HEK293T (cell line): ENCODE measurements at regions not wholly inside any gene's neighbourhood (a gene's known extent, or its start where the extent isn't known, plus 50 kb on each side); places are given as distances from the start of the nearest gene placed in this dataset.

ENCODE experiments used
- CTCF ChIA-PET: fragments of 350-600 bp; formaldehyde crosslinking; extraction: SDS; loops from one replicate; lab custom pipeline; 2021; ENCODE audit warnings: antibody characterized with exemption, inconsistent platforms; lab: Yijun Ruan, JAX
- POLR2A ChIA-PET: fragments of 350-600 bp; formaldehyde crosslinking; extraction: SDS; loops from one replicate; lab custom pipeline; 2020; ENCODE audit warnings: antibody characterized with exemption, inconsistent platforms; lab: Yijun Ruan, JAX
- DNase-seq: peaks from one replicate; pipeline ENCODE4 v3.0.0; 2012; ENCODE audit warnings: mixed read lengths; ENCODE audit errors: extremely low spot score
- ARNT ChIP-seq: fragments of 450-650 bp; IDR thresholded peaks from 2 replicates; pipeline ENCODE4 v1.6.1; 2017; ENCODE audit warnings: mild to moderate bottlenecking
- BHLHE40 ChIP-seq: fragments of 450-650 bp; IDR thresholded peaks from 2 replicates; pipeline ENCODE4 v1.6.1; 2016; ENCODE audit warnings: mild to moderate bottlenecking, moderate library complexity, borderline replicate concordance
- CTBP1 ChIP-seq: fragments of 450-650 bp; IDR thresholded peaks from 2 replicates; pipeline ENCODE4 v1.6.1; 2016; ENCODE audit warnings: borderline replicate concordance
- ELF4 ChIP-seq: fragments of 450-650 bp; IDR thresholded peaks from 2 replicates; pipeline ENCODE4 v1.6.1; 2017; ENCODE audit warnings: antibody characterized with exemption
- FOXA1 ChIP-seq: fragments of 450-650 bp; IDR thresholded peaks from 2 replicates; pipeline ENCODE4 v1.6.1; 2016; ENCODE audit warnings: mild to moderate bottlenecking
- FOXK2 ChIP-seq: fragments of 450-650 bp; IDR thresholded peaks from 2 replicates; pipeline ENCODE4 v1.6.1; 2016; ENCODE audit warnings: mild to moderate bottlenecking
- FOXM1 ChIP-seq: fragments of 450-650 bp; IDR thresholded peaks from 2 replicates; pipeline ENCODE4 v1.6.1; 2017; ENCODE audit warnings: mild to moderate bottlenecking, borderline replicate concordance
- HDGF ChIP-seq: fragments of 450-650 bp; IDR thresholded peaks from 2 replicates; pipeline ENCODE4 v1.6.1; 2017; ENCODE audit warnings: antibody characterized with exemption, borderline replicate concordance
- L3MBTL2 ChIP-seq: fragments of 450-650 bp; conservative IDR thresholded peaks from 2 replicates; pipeline ENCODE4 v1.6.1; 2016; ENCODE audit warnings: mild to moderate bottlenecking
- LEF1 ChIP-seq: fragments of 450-650 bp; IDR thresholded peaks from 2 replicates; pipeline ENCODE4 v1.6.1; 2017; ENCODE audit warnings: mild to moderate bottlenecking, borderline replicate concordance
- NFRKB ChIP-seq: fragments of 450-650 bp; IDR thresholded peaks from 2 replicates; pipeline ENCODE4 v1.6.1; 2016; ENCODE audit warnings: mild to moderate bottlenecking, moderate library complexity
- SP1 ChIP-seq: fragments of 450-650 bp; IDR thresholded peaks from 2 replicates; pipeline ENCODE4 v1.6.1; 2017
- SUZ12 ChIP-seq: fragments of 450-650 bp; IDR thresholded peaks from 2 replicates; pipeline ENCODE4 v1.6.1; 2016; ENCODE audit warnings: mild to moderate bottlenecking
- TARDBP ChIP-seq: fragments of 450-650 bp; IDR thresholded peaks from 2 replicates; pipeline ENCODE4 v1.6.1; 2016
- ZNF384 ChIP-seq: fragments of 450-650 bp; IDR thresholded peaks from 2 replicates; pipeline ENCODE4 v1.6.1; 2016
- TF ChIP-seq, protein P1 (sequence below): fragments of 450-650 bp; IDR thresholded peaks from 2 replicates; pipeline ENCODE4 v1.6.1; 2016

DNA sequence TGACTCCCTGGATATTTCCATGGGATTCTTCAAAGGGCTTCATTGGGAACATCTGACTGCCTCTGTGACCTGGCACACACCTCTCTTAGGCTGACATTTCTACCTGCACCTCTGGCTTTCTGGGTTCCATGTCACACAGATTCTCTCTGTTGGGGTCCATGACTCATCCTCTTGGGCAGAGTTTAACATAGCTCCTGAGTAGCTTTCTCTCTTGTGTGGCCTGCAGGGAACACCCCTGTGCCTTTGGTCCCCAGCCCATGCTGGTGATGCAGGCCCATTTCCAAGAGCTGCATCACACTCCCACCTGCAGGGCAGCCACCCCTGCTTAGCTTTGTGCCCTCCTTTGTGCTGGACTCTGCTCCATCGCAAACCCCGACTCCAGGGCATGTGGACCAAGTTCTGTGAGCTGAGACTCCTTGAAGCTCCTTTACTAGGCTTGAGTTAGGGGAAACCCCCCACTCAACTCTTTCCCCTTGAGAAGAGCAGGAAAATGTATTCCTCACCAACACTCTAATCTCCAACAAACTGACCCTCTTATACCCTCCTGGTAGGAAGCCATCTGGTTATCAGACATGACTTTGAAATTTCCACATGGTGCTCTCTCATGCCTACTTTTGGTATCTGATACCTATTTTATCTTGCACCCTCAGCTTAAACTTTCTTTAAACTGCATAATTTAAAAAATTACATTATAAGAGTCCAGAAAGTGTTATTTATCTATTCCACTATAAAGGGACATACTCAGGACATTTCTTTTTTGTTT, 93.3 kb downstream of the ZNF777 start:
- ChIA-PET CTCF (no interaction called here), POLR2A (no interaction called here)
- TF ChIP-seq SUZ12 (no peak), ELF4 (no peak), ARNT (no peak), CTBP1 (no peak), FOXA1 (no peak), BHLHE40 (no peak), LEF1 (no peak), HDGF (no peak), L3MBTL2 (no peak), NFRKB (no peak), TARDBP (no peak), FOXM1 (no peak), ZNF384 (no peak), SP1 (no peak), FOXK2 (no peak)
- TF ChIP-seq, protein P1, sequence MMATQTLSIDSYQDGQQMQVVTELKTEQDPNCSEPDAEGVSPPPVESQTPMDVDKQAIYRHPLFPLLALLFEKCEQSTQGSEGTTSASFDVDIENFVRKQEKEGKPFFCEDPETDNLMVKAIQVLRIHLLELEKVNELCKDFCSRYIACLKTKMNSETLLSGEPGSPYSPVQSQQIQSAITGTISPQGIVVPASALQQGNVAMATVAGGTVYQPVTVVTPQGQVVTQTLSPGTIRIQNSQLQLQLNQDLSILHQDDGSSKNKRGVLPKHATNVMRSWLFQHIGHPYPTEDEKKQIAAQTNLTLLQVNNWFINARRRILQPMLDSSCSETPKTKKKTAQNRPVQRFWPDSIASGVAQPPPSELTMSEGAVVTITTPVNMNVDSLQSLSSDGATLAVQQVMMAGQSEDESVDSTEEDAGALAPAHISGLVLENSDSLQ = no peak
- DNase-seq = no peak

DNA sequence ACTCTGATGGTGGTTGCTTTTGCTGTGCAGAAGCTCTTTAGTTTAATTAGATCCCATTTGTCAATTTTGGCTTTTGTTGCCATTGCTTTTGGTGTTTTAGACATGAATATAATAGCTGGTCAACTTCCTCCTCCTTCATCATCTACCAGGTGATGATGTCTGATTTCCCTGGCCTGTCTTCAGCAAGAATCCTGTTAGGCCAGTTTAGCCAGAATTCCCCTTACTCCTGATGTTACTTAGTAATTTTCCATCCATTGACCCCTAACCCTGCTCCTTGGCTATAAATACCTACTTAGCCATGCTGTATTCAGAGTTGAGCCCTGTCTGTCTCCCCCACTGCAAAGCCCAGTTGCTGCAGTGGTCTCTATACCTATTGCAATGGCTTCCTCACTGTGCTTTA, 91.4 kb downstream of the ZNF777 start:
- ChIA-PET POLR2A (no interaction called here), CTCF (no interaction called here)
- TF ChIP-seq FOXK2 (no peak), BHLHE40 (no peak), ARNT (no peak), CTBP1 (no peak), LEF1 (no peak), TARDBP (no peak), L3MBTL2 (no peak)
- no peak for DNase-seq

DNA sequence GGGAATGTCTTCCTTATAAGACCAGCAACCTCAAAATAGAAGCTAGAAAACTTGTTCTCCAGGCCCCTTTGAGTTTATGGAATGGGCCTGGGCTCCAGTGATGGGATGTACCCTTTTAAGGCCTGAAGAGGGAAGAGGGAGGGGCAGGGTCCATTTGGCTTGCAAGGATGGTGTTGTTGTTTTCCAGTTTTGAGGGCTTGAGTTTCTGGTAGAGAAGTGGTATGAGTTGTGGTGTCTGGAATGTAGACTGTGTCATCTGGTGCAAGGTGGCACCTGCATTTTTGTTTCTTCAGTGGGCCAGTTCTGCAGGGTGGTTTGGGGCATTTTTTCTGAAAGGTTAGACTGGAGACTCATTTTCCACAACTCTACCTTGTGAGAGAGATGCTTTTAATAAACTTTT, 90.1 kb downstream of the ZNF777 start:
- ChIA-PET POLR2A (interaction anchor here (1.0 kb wide), 1 partner anchor 401 kb away, joined by 3 read pairs; no protein-coding TSS in a partner anchor), CTCF (interaction anchor here (0.5 kb wide), 1 partner anchor 17 kb away, joined by 3 read pairs; no protein-coding TSS in a partner anchor)
- no peak for DNase-seq
- TF ChIP-seq CTBP1 = no peak
- TF ChIP-seq ARNT = no peak
- TF ChIP-seq SP1 = no peak
- TF ChIP-seq TARDBP = no peak
- TF ChIP-seq BHLHE40 = no peak
- no peak for TF ChIP-seq SUZ12
- TF ChIP-seq NFRKB = no peak
- TF ChIP-seq, protein P1 = no peak
- no peak for TF ChIP-seq LEF1

DNA sequence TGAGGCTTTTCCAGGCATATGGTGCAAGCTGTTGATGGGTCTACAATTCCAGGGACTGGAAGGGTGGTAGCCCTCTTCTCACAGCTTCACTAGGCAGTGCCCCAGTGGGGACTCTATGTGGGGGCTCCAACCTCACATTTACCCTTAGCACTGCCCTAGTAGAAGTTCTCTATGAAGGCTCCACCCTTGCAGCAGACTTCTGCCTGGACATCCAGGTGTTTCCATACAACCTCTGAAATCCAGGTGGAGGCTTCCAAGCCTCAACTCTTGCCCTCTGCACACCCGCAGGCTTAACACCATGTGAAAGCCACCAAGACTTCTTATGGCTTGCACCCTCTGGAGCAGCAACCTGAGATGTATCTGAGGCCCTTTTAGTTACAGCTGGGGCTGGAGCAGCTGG, 87.8 kb downstream of the ZNF777 start:
- DNase-seq = no peak
- CTCF ChIA-PET = no interaction called here
- no peak for TF ChIP-seq FOXA1
- TF ChIP-seq CTBP1 = no peak
- no peak for TF ChIP-seq BHLHE40
- TF ChIP-seq LEF1 = no peak
- TF ChIP-seq HDGF = no peak
- no peak for TF ChIP-seq TARDBP
- TF ChIP-seq SP1 = no peak
- TF ChIP-seq L3MBTL2 = no peak
- no peak for TF ChIP-seq ARNT
- no peak for TF ChIP-seq FOXM1
- TF ChIP-seq FOXK2 = no peak
- TF ChIP-seq NFRKB = no peak
- POLR2A ChIA-PET = no interaction called here

DNA sequence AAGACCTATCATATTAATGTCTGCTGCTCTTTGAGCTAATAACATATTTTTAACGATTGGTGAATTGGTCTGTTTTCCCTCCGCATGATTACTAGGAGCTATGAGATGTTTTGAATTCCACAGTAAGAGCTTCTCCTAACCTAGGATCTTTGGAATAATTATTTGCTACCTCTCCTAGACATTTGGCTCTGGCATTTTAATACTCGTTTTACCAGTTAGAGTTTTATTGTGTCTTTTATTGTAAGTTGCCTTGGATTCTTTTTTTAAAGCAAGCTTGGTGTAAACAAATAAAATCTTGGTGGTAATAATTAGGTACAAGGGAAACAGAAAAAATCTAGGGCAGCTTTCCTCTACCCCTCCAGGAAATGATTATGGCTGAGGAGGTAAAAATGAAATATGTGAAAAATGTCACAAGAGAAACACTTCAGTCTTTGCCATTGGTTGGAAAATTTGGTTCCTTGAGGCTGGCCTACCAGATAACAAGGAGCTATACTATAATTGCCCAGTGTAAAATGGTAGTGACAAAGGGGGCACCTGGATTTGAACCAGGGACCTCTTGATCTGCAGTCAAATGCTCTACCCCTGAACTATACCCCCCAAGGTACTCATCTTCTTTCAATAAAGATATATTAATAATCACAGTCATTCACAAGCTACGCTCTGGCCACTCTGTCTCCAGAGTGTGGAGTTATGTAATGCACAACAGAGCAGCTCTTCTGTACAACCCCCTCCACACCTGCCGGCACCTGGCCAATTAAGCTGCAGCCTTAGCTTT, 85.4 kb downstream of the ZNF777 start:
- TF ChIP-seq LEF1 (no peak), ARNT (no peak), FOXA1 (no peak), BHLHE40 (no peak), SUZ12 (no peak), ZNF384 (no peak)
- TF ChIP-seq, protein P1 = no peak
- no peak for DNase-seq
- ChIA-PET CTCF (interaction anchor here (0.6 kb wide), 1 partner anchor 851 kb away, joined by 3 read pairs; no protein-coding TSS in a partner anchor), POLR2A (interaction anchor here (1.2 kb wide), 1 partner anchor 85 kb away, joined by 3 read pairs; no protein-coding TSS in a partner anchor)

DNA sequence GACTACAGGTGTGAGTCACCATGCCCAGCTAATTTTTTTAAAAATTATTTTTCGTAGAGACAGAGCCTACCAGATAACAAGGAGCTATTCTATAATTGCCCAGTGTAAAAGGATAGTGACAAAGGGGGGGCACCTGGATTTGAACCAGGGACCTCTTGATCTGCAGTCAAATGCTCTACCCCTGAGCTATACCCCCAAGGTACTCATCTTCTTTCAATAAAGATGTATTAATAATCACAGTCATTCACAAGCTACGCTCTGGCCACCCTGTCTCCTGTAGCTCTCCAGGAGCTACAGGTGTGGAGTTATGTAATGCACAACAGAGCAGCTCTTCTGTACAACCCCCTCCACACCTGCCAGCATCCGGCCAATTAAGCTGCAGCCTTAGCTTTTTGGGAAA, 83.5 kb downstream of the ZNF777 start:
- POLR2A ChIA-PET = no interaction called here
- TF ChIP-seq, protein P1 = no peak
- TF ChIP-seq BHLHE40 = no peak
- TF ChIP-seq TARDBP = no peak
- no peak for TF ChIP-seq FOXA1
- TF ChIP-seq LEF1 = no peak
- no peak for TF ChIP-seq FOXM1
- TF ChIP-seq SUZ12 = no peak
- CTCF ChIA-PET = no interaction called here
- DNase-seq = no peak
